ENCODE measurements at regions not wholly inside any gene's neighbourhood (a gene's known extent, or its start where the extent isn't known, plus 50 kb on each side); places are given as distances from the start of the nearest gene placed in this dataset.

DNA sequence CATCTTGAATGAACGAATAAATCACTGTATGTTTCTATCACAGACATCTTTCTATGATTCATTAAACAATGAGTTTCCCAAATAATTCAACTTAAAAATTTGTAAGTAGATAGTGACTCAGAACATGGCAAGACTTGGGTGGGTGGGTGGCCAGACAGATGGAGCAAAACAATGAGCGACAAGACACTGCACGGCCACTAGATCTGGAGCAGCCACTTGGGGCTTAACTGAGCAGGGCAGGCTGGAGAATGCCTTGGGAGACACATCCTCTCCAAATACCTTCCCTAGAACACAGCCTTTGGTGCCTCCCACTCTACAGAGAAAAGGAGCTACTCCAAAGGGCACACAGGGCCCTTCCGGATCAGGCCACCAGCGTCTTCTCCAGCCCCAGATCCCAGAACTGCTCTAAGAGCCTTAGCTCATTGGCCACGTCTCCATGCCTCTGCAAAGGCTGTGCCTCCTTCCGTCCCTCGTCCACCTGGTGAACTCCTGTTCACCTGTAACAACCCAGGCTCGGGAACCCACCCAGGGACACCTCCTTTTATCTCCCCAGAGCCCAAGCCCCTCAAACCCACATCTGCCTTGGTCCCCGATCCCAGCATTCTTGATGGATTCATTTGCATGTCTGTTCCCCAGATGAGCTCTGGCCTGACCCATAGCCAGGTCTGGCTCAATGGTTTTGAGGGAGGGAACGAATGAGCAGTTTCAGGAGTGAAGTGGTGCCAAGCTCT lies 134.9 kb upstream of the IQSEC1 start:
- no peaks in the 10 kb centered on the region for H3K9me2 ChIP-seq (replicated peaks; ENCODE audit: insufficient read depth, low read length)
- H3K4me2 ChIP-seq (ENCODE audit: low read depth, low read length, poor library complexity, severe bottlenecking): no peak overlapping the region
- H3K27me3 ChIP-seq (ENCODE audit: low read length): no peaks in the 10 kb centered on the region
- H3F3A ChIP-seq (ENCODE audit: insufficient read depth): no peaks in the 10 kb centered on the region
- H2AFZ ChIP-seq (ENCODE audit: low read depth, low read length, severe bottlenecking): no peak overlapping the region
- no peak for TF ChIP-seq EZH2phosphoT487 (conservative IDR thresholded peaks at IDR 0.05; ENCODE audit: low read length)
- H4K20me1 ChIP-seq (ENCODE audit: low read depth, low read length): no peaks in the 10 kb centered on the region
- no peak overlapping the region for H3K9ac ChIP-seq (ENCODE audit: low read length)
- H3K9me3 ChIP-seq (ENCODE audit: insufficient read depth, low read length): no peaks in the 10 kb centered on the region
- H3K4me3 ChIP-seq (ENCODE audit: insufficient read depth, low read length, poor library complexity, severe bottlenecking): no peak overlapping the region
- no peaks in the 10 kb centered on the region for H3K36me3 ChIP-seq (ENCODE audit: low read length)
- no peaks in the 10 kb centered on the region for H3K79me2 ChIP-seq (ENCODE audit: insufficient read depth, low read length)
- no peak overlapping the region for H3K27ac ChIP-seq (ENCODE audit: low read depth, low read length)

GRCh38 chr3:13207578-13207922 lies 134.3 kb upstream of the IQSEC1 start:
- H3F3A ChIP-seq (ENCODE audit: insufficient read depth): no peaks in the 10 kb centered on the region
- H2AFZ ChIP-seq (ENCODE audit: low read depth, low read length, severe bottlenecking): no peak overlapping the region
- H3K9ac ChIP-seq (ENCODE audit: low read length): no peak overlapping the region
- H3K4me2 ChIP-seq (ENCODE audit: low read depth, low read length, poor library complexity, severe bottlenecking): no peak overlapping the region
- no peaks in the 10 kb centered on the region for H3K36me3 ChIP-seq (ENCODE audit: low read length)
- no peaks in the 10 kb centered on the region for H3K9me3 ChIP-seq (ENCODE audit: insufficient read depth, low read length)
- H3K27me3 ChIP-seq (ENCODE audit: low read length): no peaks in the 10 kb centered on the region
- H4K20me1 ChIP-seq (ENCODE audit: low read depth, low read length): no peaks in the 10 kb centered on the region
- H3K4me3 ChIP-seq (ENCODE audit: insufficient read depth, low read length, poor library complexity, severe bottlenecking): no peak overlapping the region
- no peaks in the 10 kb centered on the region for H3K9me2 ChIP-seq (replicated peaks; ENCODE audit: insufficient read depth, low read length)
- H3K79me2 ChIP-seq (ENCODE audit: insufficient read depth, low read length): no peaks in the 10 kb centered on the region
- TF ChIP-seq CTCF (IDR thresholded peaks at IDR 0.05; ENCODE audit: insufficient read depth, low read length, poor library complexity, severe bottlenecking) (no peak), EZH2phosphoT487 (conservative IDR thresholded peaks at IDR 0.05; ENCODE audit: low read length) (no peak)
- H3K27ac ChIP-seq (ENCODE audit: low read depth, low read length): no peak overlapping the region

GRCh38 chr3:13206799-13207577 lies 133.8 kb upstream of the IQSEC1 start:
- H3K79me2 ChIP-seq (ENCODE audit: insufficient read depth, low read length): no peaks in the 10 kb centered on the region
- no peaks in the 10 kb centered on the region for H3K9me3 ChIP-seq (ENCODE audit: insufficient read depth, low read length)
- no peak overlapping the region for H2AFZ ChIP-seq (ENCODE audit: low read depth, low read length, severe bottlenecking)
- H3K27me3 ChIP-seq (ENCODE audit: low read length): no peaks in the 10 kb centered on the region
- no peak overlapping the region for H3K4me2 ChIP-seq (ENCODE audit: low read depth, low read length, poor library complexity, severe bottlenecking)
- H3K27ac ChIP-seq (ENCODE audit: low read depth, low read length): no peak overlapping the region
- H3K9ac ChIP-seq (ENCODE audit: low read length): no peak overlapping the region
- H3F3A ChIP-seq (ENCODE audit: insufficient read depth): no peaks in the 10 kb centered on the region
- H3K9me2 ChIP-seq (replicated peaks; ENCODE audit: insufficient read depth, low read length): no peaks in the 10 kb centered on the region
- H4K20me1 ChIP-seq (ENCODE audit: low read depth, low read length): no peaks in the 10 kb centered on the region
- no peak for TF ChIP-seq CTCF (IDR thresholded peaks at IDR 0.05; ENCODE audit: insufficient read depth, low read length, poor library complexity, severe bottlenecking)
- no peak for TF ChIP-seq EZH2phosphoT487 (conservative IDR thresholded peaks at IDR 0.05; ENCODE audit: low read length)
- H3K36me3 ChIP-seq (ENCODE audit: low read length): no peaks in the 10 kb centered on the region
- H3K4me3 ChIP-seq (ENCODE audit: insufficient read depth, low read length, poor library complexity, severe bottlenecking): no peak overlapping the region

All from SU-DHL-6 (cell line).